ENCODE measurements at regions not wholly inside any gene's neighbourhood (a gene's known extent, or its start where the extent isn't known, plus 50 kb on each side); places are given as distances from the start of the nearest gene placed in this dataset.
A peak's percentile ranks its signal among the peaks of the same experiment; 100 is the strongest.

DNA sequence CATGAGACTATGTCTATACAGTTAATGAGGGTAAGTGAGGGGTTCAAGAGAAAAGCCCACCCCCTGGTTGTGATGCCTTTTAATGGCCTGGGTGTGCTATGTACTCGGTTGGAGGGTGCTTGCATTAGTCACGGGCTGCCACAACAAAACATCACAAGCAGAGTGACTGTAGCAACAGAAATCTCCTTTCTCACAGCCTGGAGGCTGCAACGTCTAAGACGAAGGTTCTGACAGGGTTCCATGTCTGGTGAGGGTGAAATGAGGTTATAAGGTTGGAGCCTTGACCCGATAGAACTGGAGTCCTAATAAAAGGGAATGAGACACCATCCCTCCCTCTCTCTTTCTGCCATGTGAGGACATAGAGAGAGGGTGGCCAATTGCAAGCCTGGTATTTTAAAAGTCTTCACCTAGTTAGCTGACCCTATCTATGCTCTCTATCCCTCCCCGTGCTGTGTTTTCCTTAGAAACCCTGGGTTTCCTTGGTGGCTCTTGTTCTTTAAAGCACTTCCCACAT, 126.0 kb upstream of the GDF10 start:
- Mint-ChIP-seq H3K9me3 (peaks cover 18% of the 10 kb centered on the region), H3K4me1 (peaks cover 30% of the 10 kb centered on the region), H3K36me3 (ENCODE audit: low read depth) (no peaks in the 10 kb centered on the region), H3K27me3 (ENCODE audit: low read depth) (peaks cover 2% of the 10 kb centered on the region), H3K4me3 (no peak overlapping the region), H3K27ac (no peak overlapping the region)
- TF ChIP-seq, protein P1, sequence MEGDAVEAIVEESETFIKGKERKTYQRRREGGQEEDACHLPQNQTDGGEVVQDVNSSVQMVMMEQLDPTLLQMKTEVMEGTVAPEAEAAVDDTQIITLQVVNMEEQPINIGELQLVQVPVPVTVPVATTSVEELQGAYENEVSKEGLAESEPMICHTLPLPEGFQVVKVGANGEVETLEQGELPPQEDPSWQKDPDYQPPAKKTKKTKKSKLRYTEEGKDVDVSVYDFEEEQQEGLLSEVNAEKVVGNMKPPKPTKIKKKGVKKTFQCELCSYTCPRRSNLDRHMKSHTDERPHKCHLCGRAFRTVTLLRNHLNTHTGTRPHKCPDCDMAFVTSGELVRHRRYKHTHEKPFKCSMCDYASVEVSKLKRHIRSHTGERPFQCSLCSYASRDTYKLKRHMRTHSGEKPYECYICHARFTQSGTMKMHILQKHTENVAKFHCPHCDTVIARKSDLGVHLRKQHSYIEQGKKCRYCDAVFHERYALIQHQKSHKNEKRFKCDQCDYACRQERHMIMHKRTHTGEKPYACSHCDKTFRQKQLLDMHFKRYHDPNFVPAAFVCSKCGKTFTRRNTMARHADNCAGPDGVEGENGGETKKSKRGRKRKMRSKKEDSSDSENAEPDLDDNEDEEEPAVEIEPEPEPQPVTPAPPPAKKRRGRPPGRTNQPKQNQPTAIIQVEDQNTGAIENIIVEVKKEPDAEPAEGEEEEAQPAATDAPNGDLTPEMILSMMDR (IDR thresholded peaks at IDR 0.05; ENCODE audit: unreplicated experiment in 3 of 3): no peak

DNA sequence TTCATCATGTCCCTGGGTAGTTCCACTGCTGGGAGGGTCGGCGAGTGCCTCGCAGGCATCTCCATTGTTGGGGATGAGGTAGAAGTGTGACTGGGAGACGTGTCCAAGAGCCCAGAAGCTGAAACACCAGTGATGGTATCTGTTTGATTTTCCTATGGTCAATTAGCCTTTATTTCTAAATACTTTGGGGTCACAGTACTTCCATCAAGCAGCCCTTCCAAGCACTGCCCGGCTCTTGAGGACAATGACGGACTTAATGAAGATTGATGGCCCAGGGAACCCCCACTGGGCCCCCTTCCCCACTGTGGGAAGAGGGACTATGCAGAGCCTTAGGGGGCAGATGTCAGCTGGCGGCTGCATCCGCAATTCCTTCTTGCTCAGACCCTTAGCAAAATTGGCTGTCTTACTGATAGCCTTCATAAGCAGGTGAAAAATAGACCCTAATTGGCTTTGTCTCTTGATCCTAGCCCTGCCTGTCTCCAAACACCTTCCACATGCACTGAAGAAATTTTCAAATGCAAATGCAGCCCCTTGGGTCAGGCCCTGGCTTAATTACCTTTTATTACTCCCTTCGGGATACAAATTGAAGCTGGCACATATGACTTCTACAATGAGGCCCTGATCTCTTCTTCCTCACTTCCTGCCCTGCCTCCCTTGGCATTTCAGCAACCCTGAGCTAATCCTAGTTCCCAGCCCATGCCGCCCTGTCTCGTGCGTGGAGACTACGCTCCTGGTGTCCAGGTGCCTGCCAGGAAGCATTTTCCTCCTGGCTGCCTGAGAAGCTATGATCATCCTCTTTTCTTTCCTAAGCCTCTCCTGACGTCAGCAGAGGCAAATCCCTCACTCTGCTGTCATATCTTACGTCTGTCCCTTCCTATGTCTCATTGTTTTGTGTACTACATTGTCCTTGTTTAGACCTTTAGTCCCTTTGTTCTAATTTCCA, 124.5 kb upstream of the GDF10 start:
- Mint-ChIP-seq H3K27ac (peak overlapping the region in 1 of 3 experiments; percentile 6), H3K9me3 (peaks cover 10% of the 10 kb centered on the region), H3K4me3 (no peak overlapping the region), H3K4me1 (peaks cover 29% of the 10 kb centered on the region), H3K36me3 (ENCODE audit: low read depth) (no peaks in the 10 kb centered on the region), H3K27me3 (ENCODE audit: low read depth) (peaks cover 4% of the 10 kb centered on the region)
- TF ChIP-seq, protein P1 (IDR thresholded peaks at IDR 0.05; ENCODE audit: unreplicated experiment in 3 of 3): no peak

DNA sequence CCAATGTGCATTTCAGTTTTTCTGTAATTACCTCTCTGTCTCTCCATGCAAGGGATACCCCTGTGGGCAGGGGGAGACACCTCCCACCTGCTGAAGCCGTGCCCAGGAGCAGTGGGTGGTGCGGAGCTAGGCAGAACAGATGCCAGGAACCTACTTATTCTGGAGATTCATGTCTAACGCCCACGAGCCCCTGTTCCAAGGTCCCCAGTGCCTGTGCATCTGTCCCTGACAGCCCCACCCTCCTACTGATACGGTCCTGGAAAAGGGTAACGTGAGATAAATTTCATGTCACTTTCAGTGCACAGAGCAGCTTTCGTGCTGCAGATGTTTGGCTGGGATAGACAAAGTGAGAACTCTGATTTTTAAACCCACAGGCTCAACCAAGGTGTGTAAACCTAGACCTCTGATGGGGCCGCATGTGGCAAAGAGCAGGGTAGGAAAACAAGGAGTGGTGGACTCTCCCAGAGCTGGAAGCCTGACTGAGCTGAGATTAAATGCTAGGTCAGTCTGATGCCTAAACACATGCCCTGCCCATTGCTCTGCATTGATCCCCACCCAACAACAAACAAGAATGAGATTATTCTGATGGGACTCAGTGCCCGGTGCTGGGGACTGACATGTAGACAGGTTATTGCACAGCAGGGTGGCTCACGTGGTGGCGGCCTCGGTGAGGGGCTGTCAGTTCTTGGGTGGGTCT, 123.6 kb upstream of the GDF10 start:
- Mint-ChIP-seq H3K4me1 (peaks cover 27% of the 10 kb centered on the region), H3K27me3 (ENCODE audit: low read depth) (peaks cover 4% of the 10 kb centered on the region), H3K36me3 (ENCODE audit: low read depth) (no peaks in the 10 kb centered on the region), H3K27ac (no peak overlapping the region), H3K4me3 (no peak overlapping the region), H3K9me3 (peaks cover 4% of the 10 kb centered on the region)
- TF ChIP-seq, protein P1 (IDR thresholded peaks at IDR 0.05; ENCODE audit: unreplicated experiment in 3 of 3): no peak

DNA sequence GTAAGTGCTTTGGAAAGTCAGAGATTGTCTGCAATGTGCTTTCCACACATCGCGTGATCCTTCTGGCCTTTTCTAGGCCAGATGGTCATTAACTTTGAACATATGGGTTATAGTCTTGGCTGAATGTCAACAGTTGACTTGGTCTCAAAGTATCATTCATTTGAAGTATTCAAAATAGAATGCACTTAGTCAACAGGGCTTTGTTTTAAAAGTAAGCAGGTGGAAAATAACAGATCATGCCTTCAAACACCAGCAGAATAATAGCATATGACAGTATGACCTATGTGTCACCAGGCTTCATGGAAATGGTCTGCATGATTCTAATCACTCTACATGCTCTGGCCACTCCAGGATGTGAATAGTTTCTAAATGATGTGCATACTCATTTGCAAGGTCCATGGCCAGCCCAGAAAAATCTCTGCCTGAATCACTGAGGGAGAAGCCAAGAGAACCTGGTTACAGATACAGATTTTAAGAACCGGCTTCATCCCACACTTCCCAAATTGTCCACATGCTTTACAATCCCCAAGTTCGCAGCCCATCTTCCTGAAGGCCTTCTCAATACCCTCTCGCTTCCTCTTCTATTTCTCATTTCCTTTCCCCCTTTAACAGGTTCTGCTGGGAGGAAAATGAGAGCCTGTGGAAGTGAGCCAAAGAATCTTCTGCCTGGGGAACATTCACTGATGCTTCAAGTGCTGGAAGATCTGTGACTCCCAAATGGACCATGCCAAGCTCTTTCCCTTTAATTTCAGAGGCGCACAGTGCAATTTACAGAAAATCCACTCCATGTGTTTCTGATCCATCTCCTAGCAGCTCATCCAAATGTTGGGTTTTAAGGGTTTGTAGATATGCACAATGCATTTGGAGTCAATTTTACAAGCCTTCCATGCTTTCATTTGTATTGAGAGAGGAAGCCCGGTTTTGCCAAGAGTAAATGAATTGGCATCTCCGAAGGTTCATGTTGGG, 122.8 kb upstream of the GDF10 start:
- H3K36me3 Mint-ChIP-seq (ENCODE audit: low read depth): no peaks in the 10 kb centered on the region
- H3K27ac Mint-ChIP-seq: peak overlapping the region in 1 of 3 experiments; percentile 27
- TF ChIP-seq, protein P1 (IDR thresholded peaks at IDR 0.05; ENCODE audit: unreplicated experiment in 3 of 3): no peak

DNA sequence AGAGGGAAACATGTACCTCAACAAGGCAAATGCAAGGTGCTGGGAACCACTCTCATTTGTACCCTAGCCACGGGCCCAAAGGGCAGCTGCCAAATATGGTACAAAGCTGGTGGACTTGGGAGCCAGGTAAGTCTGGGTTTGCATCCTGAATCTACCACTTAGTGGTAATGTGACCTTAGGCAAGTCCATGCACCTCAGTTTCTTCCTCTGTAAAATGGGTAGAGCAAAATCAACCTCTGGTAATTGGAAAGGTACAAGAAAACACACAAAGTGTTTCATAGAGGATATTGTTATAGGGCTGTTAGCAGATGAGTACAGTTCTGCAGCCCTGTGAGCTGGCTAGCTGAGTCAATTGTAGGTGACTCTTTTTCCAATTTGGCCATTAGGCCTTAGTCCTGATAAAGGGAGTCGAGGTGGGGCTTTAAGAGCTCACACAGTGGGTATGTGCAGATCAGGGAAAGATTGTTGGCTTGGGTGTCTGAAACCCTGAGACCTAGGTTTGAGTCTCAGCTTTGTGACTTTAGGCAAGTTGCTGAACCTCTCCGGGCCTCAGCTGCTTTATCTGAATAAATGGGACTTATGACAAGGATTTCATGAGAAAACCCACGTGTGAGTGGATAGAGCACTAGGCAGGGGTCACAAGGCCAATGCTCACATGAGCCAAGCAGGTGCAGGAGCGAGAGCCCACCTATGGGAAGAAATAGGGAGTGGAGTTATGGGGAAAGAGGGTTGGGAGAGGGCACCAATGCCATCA, 121.3 kb upstream of the GDF10 start:
- no peak overlapping the region for H3K27ac Mint-ChIP-seq
- peaks cover 33% of the 10 kb centered on the region for H3K4me1 Mint-ChIP-seq
- TF ChIP-seq, protein P1 (IDR thresholded peaks at IDR 0.05; ENCODE audit: unreplicated experiment in 3 of 3): no peak
- no peaks in the 10 kb centered on the region for H3K9me3 Mint-ChIP-seq
- peaks cover 4% of the 10 kb centered on the region for H3K27me3 Mint-ChIP-seq (ENCODE audit: low read depth)
- no peaks in the 10 kb centered on the region for H3K36me3 Mint-ChIP-seq (ENCODE audit: low read depth)
- no peak overlapping the region for H3K4me3 Mint-ChIP-seq

More for the DNA sequence above, 122.8 kb upstream of the GDF10 start:
- Mint-ChIP-seq H3K4me1 (peaks cover 30% of the 10 kb centered on the region), H3K4me3 (no peak overlapping the region), H3K9me3 (no peaks in the 10 kb centered on the region), H3K27me3 (ENCODE audit: low read depth) (peaks cover 4% of the 10 kb centered on the region)
